ENCODE measurements at regions not wholly inside any gene's neighbourhood (a gene's known extent, or its start where the extent isn't known, plus 50 kb on each side); places are given as distances from the start of the nearest gene placed in this dataset.
"Not testable (repeated sequence)": the region's sequence is repeated elsewhere in the genome, so short reads cannot be mapped to it uniquely, and the experiment has no call there.

DNA sequence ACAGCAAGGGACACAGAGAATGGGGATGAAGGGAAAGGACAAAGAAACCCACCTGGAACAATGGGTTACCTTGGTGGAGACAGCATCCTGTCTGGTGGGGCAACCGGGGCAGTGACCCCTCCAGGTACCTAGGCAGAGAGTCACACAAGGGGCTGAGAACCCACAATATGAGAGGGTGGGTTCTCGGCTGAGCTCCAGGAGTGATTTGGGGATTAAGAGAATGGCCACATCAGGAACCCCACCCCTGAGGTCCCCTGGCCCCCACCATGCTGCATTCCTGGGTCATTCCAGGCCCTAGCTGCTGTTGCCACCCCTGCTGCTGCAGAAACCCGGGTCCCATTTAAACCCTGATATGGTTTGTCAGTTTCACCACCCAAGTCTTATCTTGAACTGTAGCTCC, 172.3 kb downstream of the RTP5 start:
- Mint-ChIP-seq H3K4me3 (no peak overlapping the region), H3K9me3 (no peaks in the 10 kb centered on the region), H3K27me3 (peaks cover 32% of the 10 kb centered on the region), H3K36me3 (ENCODE audit: low read depth) (no peaks in the 10 kb centered on the region), H3K4me1 (ENCODE audit: low read depth) (no peaks in the 10 kb centered on the region), H3K27ac (no peak overlapping the region)
- Histone ChIP-seq H3K27ac (ENCODE audit: low read depth in 1 of 2, low read length in 2 of 2) (no peak overlapping the region), H3K27me3 (ENCODE audit: control insufficient read depth in 1 of 2, insufficient read depth in 2 of 2, low read length in 2 of 2) (peaks cover 0 to 3% of the 10 kb centered on the region in 2 experiments), H3K4me1 (ENCODE audit: insufficient read depth, low read length) (no peaks in the 10 kb centered on the region), H3K9me3 (ENCODE audit: control insufficient read depth in 1 of 2, insufficient read depth in 1 of 2, low read length in 2 of 2) (peaks cover 0 to 16% of the 10 kb centered on the region in 2 experiments), H3K36me3 (ENCODE audit: insufficient read depth, low read length) (no peaks in the 10 kb centered on the region), H3K4me3 (ENCODE audit: low read length) (no peak overlapping the region)
- intact Hi-C loops (cut with DNase I, micrococcal nuclease): no loop called here
- POLR2A ChIA-PET: no interaction called here
- CTCF ChIA-PET: no interaction called here
- DNase-seq (no peak), ATAC-seq (ENCODE audit: poor library complexity) (no peak)
- TF ChIP-seq, protein P1, sequence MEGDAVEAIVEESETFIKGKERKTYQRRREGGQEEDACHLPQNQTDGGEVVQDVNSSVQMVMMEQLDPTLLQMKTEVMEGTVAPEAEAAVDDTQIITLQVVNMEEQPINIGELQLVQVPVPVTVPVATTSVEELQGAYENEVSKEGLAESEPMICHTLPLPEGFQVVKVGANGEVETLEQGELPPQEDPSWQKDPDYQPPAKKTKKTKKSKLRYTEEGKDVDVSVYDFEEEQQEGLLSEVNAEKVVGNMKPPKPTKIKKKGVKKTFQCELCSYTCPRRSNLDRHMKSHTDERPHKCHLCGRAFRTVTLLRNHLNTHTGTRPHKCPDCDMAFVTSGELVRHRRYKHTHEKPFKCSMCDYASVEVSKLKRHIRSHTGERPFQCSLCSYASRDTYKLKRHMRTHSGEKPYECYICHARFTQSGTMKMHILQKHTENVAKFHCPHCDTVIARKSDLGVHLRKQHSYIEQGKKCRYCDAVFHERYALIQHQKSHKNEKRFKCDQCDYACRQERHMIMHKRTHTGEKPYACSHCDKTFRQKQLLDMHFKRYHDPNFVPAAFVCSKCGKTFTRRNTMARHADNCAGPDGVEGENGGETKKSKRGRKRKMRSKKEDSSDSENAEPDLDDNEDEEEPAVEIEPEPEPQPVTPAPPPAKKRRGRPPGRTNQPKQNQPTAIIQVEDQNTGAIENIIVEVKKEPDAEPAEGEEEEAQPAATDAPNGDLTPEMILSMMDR (IDR thresholded peaks at IDR 0.05): no peak

DNA sequence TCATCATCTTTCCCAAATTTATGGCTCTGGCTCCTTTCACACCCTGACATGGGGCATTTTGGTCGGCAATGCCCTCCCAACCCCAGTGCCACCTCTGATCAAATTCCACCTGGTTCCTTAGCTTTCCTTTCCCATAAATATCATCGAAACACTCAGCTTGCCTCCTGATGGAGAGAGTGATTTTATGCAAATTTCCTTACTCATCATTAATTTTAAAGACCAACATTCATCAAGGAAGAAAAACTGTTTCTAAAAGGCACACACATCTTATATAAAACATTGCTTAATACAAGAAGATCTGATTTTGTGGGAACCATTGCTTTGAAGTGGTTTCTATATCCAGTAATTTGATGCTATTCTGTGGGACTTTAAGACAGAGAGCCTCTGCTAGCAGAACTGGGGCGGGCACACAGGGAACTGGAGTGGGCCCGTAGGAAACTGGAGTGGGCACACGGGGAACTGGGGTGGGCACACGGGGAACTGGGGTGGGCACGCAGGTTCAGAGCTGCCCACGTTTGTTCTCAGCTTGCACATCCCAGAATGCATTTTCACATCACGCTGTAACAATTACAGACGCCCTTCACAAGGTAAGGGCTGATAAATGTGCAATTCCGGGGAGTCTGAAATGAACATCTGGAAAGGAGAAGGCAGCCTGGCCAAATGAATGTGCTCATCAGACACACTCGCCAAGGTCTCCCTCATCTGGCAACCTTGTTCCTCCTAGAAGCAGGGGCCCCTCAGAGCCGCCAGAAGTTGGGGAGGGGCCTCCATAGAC, 174.2 kb downstream of the RTP5 start:
- H3K27ac Mint-ChIP-seq: no peak overlapping the region
- Histone ChIP-seq H3K36me3 (ENCODE audit: insufficient read depth, low read length) (no peaks in the 10 kb centered on the region), H3K4me1 (ENCODE audit: insufficient read depth, low read length) (no peaks in the 10 kb centered on the region), H3K27ac (ENCODE audit: low read depth in 1 of 2, low read length in 2 of 2) (no peak overlapping the region), H3K4me3 (ENCODE audit: low read length) (no peak overlapping the region), H3K27me3 (ENCODE audit: control insufficient read depth in 1 of 2, insufficient read depth in 2 of 2, low read length in 2 of 2) (peaks cover 0 to 3% of the 10 kb centered on the region in 2 experiments), H3K9me3 (ENCODE audit: control insufficient read depth in 1 of 2, insufficient read depth in 1 of 2, low read length in 2 of 2) (peaks cover 0 to 16% of the 10 kb centered on the region in 2 experiments)
- H3K27me3 Mint-ChIP-seq: peaks cover 43% of the 10 kb centered on the region
- no peaks in the 10 kb centered on the region for H3K36me3 Mint-ChIP-seq (ENCODE audit: low read depth)
- H3K4me3 Mint-ChIP-seq: no peak overlapping the region
- ChIA-PET CTCF (no interaction called here), POLR2A (no interaction called here)
- DNase-seq: no peak
- no peaks in the 10 kb centered on the region for H3K9me3 Mint-ChIP-seq
- TF ChIP-seq, protein P1 (IDR thresholded peaks at IDR 0.05): no peak
- intact Hi-C loops (cut with DNase I, micrococcal nuclease): loop anchor here in 1 of 2 experiments (2.0 kb wide), 1 partner anchor 19 kb away; no protein-coding TSS in a partner anchor
- H3K4me1 Mint-ChIP-seq (ENCODE audit: low read depth): no peaks in the 10 kb centered on the region
- ATAC-seq (ENCODE audit: poor library complexity): no peak

GRCh38 chr2:242044313-242044590, 174.7 kb downstream of the RTP5 start:
- ChIA-PET POLR2A (no interaction called here), CTCF (no interaction called here)
- peaks cover 0 to 16% of the 10 kb centered on the region in 2 experiments for H3K9me3 ChIP-seq (ENCODE audit: control insufficient read depth in 1 of 2, insufficient read depth in 1 of 2, low read length in 2 of 2)
- ATAC-seq (ENCODE audit: poor library complexity): no peak
- Mint-ChIP-seq H3K36me3 (ENCODE audit: low read depth) (no peaks in the 10 kb centered on the region), H3K27ac (no peak overlapping the region), H3K9me3 (no peaks in the 10 kb centered on the region), H3K4me1 (ENCODE audit: low read depth) (no peaks in the 10 kb centered on the region), H3K27me3 (peaks cover 48% of the 10 kb centered on the region), H3K4me3 (no peak overlapping the region)
- no peak for DNase-seq
- H3K4me3 ChIP-seq (ENCODE audit: low read length): no peak overlapping the region
- peaks cover 0 to 3% of the 10 kb centered on the region in 2 experiments for H3K27me3 ChIP-seq (ENCODE audit: control insufficient read depth in 1 of 2, insufficient read depth in 2 of 2, low read length in 2 of 2)
- TF ChIP-seq, protein P1 (IDR thresholded peaks at IDR 0.05): no peak
- no peaks in the 10 kb centered on the region for H3K4me1 ChIP-seq (ENCODE audit: insufficient read depth, low read length)
- no peaks in the 10 kb centered on the region for H3K36me3 ChIP-seq (ENCODE audit: insufficient read depth, low read length)
- intact Hi-C loops (cut with DNase I, micrococcal nuclease): loop anchor here in 1 of 2 experiments (2.0 kb wide), 1 partner anchor 19 kb away; no protein-coding TSS in a partner anchor
- H3K27ac ChIP-seq (ENCODE audit: low read depth in 1 of 2, low read length in 2 of 2): no peak overlapping the region

DNA sequence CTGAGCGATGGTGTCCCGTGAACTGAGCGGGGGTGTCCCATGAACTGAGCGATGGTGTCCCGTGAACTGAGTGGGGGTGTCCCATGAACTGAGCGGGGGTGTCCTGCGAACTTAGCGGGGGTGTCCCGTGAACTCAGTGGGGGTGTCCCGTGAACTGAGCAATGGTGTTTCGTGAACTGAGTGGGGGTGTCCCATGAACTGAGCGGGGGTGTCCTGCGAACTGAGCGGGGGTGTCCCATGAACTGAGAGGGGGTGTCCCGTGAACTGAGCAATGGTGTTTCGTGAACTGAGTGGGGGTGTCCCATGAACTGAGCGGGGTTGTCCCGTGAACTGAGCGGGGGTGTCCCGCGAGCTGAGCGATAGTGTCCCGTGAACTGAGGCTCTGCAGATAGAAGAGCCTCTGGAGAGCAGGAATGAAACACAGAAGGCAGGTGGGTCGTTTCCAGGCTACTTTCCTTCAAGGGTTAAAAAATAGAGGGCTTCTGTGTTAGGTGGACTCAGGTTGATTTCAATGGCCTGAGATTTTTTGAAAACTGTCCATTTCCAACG, 176.1 kb downstream of the RTP5 start:
- peaks cover 58% of the 10 kb centered on the region for H3K27me3 Mint-ChIP-seq

More for the DNA sequence above, 176.1 kb downstream of the RTP5 start:
- ATAC-seq (ENCODE audit: poor library complexity); H3K4me3 ChIP-seq (ENCODE audit: low read length); H3K36me3 Mint-ChIP-seq (ENCODE audit: low read depth); CTCF ChIA-PET; H3K27ac Mint-ChIP-seq; H3K36me3 ChIP-seq (ENCODE audit: insufficient read depth, low read length); H3K4me3 Mint-ChIP-seq; H3K27ac ChIP-seq (ENCODE audit: low read depth in 1 of 2, low read length in 2 of 2); H3K27me3 ChIP-seq (ENCODE audit: control insufficient read depth in 1 of 2, insufficient read depth in 2 of 2, low read length in 2 of 2); H3K4me1 ChIP-seq (ENCODE audit: insufficient read depth, low read length); POLR2A ChIA-PET; DNase-seq; H3K4me1 Mint-ChIP-seq (ENCODE audit: low read depth); H3K9me3 Mint-ChIP-seq: not testable (repeated sequence)
- intact Hi-C loops (cut with DNase I, micrococcal nuclease): loop anchor here in 1 of 2 experiments (2.0 kb wide), 1 partner anchor 21 kb away; no protein-coding TSS in a partner anchor
- peaks cover 0 to 14% of the 10 kb centered on the region in 2 experiments for H3K9me3 ChIP-seq (ENCODE audit: control insufficient read depth in 1 of 2, insufficient read depth in 1 of 2, low read length in 2 of 2)

Data from CD4-positive, alpha-beta T cell (primary cell).